Activated CD4-positive, alpha-beta T cell treated with anti-CD3 and anti-CD28 coated beads, Interleukin-2, amount 10 ng/mL, durations not matched to agents 24 days and 14 days (primary cell): ENCODE measurements at regions not wholly inside any gene's neighbourhood (a gene's known extent, or its start where the extent isn't known, plus 50 kb on each side); places are given as distances from the start of the nearest gene placed in this dataset.
"Not testable (repeated sequence)": the region's sequence is repeated elsewhere in the genome, so short reads cannot be mapped to it uniquely, and the experiment has no call there.

Experiments used
- DNase-seq: peaks from one replicate; pipeline ENCODE4 v3.0.0; 2022
- H3K27ac Mint-ChIP-seq: one replicate; pipeline ENCODE4 v1.8.0; 2022; ENCODE audit warnings: mild to moderate bottlenecking, mixed read lengths
- H3K27me3 Mint-ChIP-seq: one replicate; pipeline ENCODE4 v1.8.0; 2022; ENCODE audit warnings: mixed read lengths
- H3K36me3 Mint-ChIP-seq: one replicate; pipeline ENCODE4 v1.8.0; 2022; ENCODE audit warnings: low read depth, mild to moderate bottlenecking, mixed read lengths
- H3K4me1 Mint-ChIP-seq: one replicate; pipeline ENCODE4 v1.8.0; 2021; ENCODE audit warnings: mixed read lengths
- H3K4me3 Mint-ChIP-seq: one replicate; pipeline ENCODE4 v1.8.0; 2022; ENCODE audit warnings: mild to moderate bottlenecking, moderate library complexity, mixed read lengths
- H3K9me3 Mint-ChIP-seq: one replicate; pipeline ENCODE4 v1.8.0; 2021; ENCODE audit warnings: mixed read lengths
- intact Hi-C: fragments of 100-400 bp; cut with micrococcal nuclease; formaldehyde crosslinking; loops from one replicate; pipeline ENCODE4 v1.15.1; 2023

DNA sequence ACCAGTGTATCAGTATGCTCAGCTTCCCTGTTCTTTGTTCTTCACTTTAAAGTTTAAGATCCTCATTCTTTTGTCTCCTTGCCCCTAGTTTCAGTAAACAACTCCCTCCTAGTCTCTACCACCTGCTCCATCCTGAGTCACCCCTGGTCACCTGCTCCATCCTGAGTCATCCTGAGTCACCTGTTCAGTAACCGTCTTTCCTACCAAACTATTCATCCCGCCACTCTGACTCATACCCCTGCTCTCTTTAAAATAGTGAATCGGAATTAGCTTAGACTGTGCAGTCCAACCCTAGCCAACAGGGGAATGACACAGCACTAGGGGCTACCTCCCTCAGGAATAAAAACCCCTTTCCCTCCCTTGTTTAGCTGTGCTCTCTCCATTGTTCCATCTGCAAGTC, 888.1 kb upstream of the MDGA2 start:
- no peak overlapping the region for H3K27ac Mint-ChIP-seq
- no peaks in the 10 kb centered on the region for H3K4me1 Mint-ChIP-seq
- no peaks in the 10 kb centered on the region for H3K9me3 Mint-ChIP-seq
- H3K4me3 Mint-ChIP-seq = no peak overlapping the region
- H3K27me3 Mint-ChIP-seq = no peaks in the 10 kb centered on the region
- no peaks in the 10 kb centered on the region for H3K36me3 Mint-ChIP-seq
- DNase-seq = no peak
- intact Hi-C loops = no loop called here

DNA sequence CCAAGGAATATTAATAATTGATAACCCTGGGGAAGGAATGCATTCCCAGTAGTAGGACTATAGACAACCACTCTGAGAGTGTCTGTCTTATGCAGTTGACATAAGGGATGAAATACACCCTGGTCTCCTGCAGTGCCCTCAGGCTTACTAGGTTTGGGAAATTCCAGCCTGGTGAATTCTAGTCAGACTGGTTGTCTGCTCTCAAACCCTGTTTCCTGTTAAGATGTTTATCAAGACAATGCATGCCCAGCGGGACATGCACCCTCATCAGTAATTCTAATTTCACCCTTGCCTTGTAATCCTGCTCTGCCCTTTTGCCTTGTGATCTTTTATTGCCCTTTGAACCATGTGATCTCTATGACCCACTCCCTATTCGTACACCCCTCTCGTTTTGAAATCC, 886.0 kb upstream of the MDGA2 start:
- H3K4me1 Mint-ChIP-seq, DNase-seq, H3K9me3 Mint-ChIP-seq, H3K4me3 Mint-ChIP-seq, intact Hi-C loops, H3K27me3 Mint-ChIP-seq, H3K27ac Mint-ChIP-seq, H3K36me3 Mint-ChIP-seq: not testable (repeated sequence)

DNA sequence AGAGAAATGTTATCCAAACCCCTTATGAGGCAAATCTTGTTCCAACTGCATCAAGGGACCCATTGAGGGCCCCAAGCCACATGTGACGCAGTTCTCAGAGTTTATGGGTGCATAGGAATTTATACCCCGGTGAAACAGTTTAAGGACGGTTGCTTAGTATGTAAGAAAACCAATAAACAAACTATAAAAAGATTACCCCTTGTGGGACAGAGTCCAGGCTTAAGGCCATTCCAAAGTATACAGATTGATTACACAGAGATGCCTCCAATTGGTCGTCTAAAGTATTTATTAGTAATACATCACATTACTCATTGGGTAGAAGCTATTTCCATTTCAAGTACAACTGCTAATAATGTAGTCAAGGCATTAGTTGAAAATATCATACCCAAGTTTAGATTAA, 885.0 kb upstream of the MDGA2 start:
- H3K4me3 Mint-ChIP-seq = no peak overlapping the region
- no peaks in the 10 kb centered on the region for H3K9me3 Mint-ChIP-seq
- DNase-seq = no peak
- no peaks in the 10 kb centered on the region for H3K27me3 Mint-ChIP-seq
- no peaks in the 10 kb centered on the region for H3K36me3 Mint-ChIP-seq
- intact Hi-C loops = no loop called here
- H3K4me1 Mint-ChIP-seq = no peaks in the 10 kb centered on the region
- no peak overlapping the region for H3K27ac Mint-ChIP-seq

DNA sequence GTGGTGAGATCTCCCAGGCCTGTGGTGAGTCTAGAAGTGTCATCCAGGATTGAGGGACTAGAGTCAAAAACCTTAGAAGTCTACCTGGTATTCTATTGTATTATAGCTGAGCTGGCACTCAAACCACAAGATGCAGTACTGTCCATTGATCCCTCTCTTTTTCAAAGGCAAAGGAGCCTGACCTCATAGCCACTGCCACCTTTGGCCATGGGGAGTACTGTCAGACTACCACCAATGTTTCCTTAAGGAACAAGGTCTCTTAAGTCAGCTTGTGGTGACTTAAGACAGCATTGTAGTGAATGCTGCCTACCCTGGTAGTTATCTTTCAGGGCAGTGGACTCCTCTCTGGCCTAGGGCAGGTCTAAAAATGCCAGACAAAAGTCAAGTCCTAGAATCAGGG, 878.0 kb upstream of the MDGA2 start:
- no peak overlapping the region for H3K27ac Mint-ChIP-seq
- H3K4me3 Mint-ChIP-seq = no peak overlapping the region
- no peak for DNase-seq
- H3K36me3 Mint-ChIP-seq = no peaks in the 10 kb centered on the region
- H3K9me3 Mint-ChIP-seq = peaks cover 3% of the 10 kb centered on the region
- H3K4me1 Mint-ChIP-seq = no peaks in the 10 kb centered on the region
- intact Hi-C loops = no loop called here
- no peaks in the 10 kb centered on the region for H3K27me3 Mint-ChIP-seq

DNA sequence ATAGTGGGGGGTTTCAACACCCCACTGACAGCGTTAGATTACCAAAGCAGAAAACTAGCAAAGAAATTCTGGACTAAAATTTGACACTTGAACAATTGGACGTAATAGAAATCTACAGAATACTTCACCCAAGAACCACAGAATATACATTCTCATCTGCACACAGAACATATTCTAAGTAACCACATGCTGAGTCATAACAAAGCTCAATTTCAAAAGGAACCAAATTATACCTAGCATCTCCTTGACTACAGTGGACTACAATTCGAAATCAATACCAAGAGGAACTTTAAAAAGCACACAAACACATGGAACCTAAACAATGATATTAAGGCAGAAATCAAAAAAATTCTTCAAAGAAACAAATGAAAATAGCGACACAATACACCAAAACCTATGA, 871.6 kb upstream of the MDGA2 start:
- Mint-ChIP-seq H3K27me3 (no peaks in the 10 kb centered on the region), H3K4me1 (no peaks in the 10 kb centered on the region), H3K4me3 (no peak overlapping the region), H3K9me3 (peaks cover 14% of the 10 kb centered on the region), H3K27ac (no peak overlapping the region), H3K36me3 (no peaks in the 10 kb centered on the region)
- intact Hi-C loops = no loop called here
- DNase-seq = no peak

DNA sequence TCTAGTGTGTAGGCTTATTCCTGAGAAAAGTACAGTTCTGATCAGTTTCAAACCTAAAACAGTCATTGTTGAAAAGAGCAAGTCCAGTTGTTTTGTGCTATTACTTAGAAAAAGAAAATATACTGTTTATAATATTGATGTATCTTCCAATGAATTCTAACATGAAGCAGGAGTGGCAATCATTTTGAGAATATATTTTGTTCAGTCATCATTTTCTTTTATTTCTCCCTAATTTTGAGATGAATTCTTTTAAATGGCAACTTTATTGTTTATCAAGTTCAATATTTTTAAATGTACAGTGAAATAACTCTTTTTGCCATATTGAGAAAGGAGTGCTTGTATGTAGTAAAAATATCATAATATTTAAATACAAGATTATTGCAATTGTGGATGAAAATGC, 862.2 kb upstream of the MDGA2 start:
- DNase-seq = no peak
- Mint-ChIP-seq H3K27me3 (no peaks in the 10 kb centered on the region), H3K9me3 (no peaks in the 10 kb centered on the region), H3K4me3 (no peak overlapping the region), H3K27ac (no peak overlapping the region), H3K36me3 (no peaks in the 10 kb centered on the region), H3K4me1 (no peaks in the 10 kb centered on the region)
- intact Hi-C loops = no loop called here

DNA sequence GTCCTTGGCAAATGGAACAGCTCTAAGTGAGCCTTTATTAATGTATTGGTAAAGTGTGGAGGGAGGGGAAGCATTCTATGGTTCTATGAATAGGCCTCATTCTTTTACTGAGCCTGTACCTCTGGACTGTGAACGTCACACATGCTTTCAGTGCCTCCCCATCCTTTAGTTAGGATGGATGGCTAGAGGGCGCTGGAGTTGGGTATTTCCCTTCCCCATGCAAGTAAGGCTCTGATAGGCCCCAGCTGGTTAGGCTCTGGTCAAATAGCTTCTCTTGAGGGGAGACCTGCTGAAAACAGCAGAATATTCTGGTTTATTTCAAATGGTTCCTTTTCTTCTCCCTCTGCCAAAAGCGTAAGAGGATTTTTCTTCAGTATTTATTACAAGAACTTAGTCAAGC, 860.9 kb upstream of the MDGA2 start:
- H3K9me3 Mint-ChIP-seq = no peaks in the 10 kb centered on the region
- DNase-seq = no peak
- no peaks in the 10 kb centered on the region for H3K36me3 Mint-ChIP-seq
- H3K4me1 Mint-ChIP-seq = no peaks in the 10 kb centered on the region
- H3K27me3 Mint-ChIP-seq = no peaks in the 10 kb centered on the region
- intact Hi-C loops = no loop called here
- H3K4me3 Mint-ChIP-seq = no peak overlapping the region
- no peak overlapping the region for H3K27ac Mint-ChIP-seq

DNA sequence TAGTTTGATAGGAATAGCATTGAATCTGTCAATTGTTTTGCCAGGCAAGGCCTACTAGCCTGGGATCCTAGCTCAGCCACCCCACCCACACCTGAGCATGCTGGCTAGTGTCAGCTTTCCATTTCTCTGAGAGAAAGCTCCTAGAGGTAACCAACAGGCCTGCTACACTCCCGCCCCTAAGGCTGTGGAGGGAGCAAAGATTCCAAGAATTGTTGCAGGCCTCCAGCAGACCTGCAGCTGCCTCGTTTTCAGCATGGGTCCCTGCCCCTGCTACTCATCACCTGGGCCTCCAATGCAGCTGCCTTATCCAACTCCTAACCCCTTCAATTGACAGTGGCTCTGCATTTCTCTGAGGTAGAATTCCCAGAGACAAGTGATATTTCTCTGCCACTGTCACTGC, 852.4 kb upstream of the MDGA2 start:
- DNase-seq = no peak
- no peaks in the 10 kb centered on the region for H3K4me1 Mint-ChIP-seq
- H3K9me3 Mint-ChIP-seq = no peaks in the 10 kb centered on the region
- intact Hi-C loops = no loop called here
- no peak overlapping the region for H3K27ac Mint-ChIP-seq
- H3K4me3 Mint-ChIP-seq = no peak overlapping the region
- no peaks in the 10 kb centered on the region for H3K27me3 Mint-ChIP-seq
- H3K36me3 Mint-ChIP-seq = no peaks in the 10 kb centered on the region

DNA sequence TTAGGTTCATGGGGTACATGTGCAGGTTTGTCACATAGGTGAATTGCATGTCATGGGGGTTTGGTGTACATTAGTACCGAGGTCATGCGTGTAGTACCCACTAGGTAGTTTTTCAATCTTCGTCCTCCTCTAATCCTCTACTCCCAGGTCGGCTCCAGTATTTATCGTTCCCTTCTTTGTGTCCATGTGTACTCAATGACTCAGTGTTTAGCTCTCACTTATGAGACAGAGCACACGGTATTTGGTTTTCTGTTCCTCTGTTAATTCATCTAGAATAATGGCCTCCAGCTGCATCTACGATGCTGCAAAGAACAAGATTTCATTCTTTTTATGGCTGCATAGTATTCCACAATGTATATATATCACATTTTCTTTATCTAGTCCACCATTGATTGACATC, 850.9 kb upstream of the MDGA2 start:
- Mint-ChIP-seq H3K4me1 (no peaks in the 10 kb centered on the region), H3K36me3 (no peaks in the 10 kb centered on the region), H3K9me3 (no peaks in the 10 kb centered on the region), H3K27ac (no peak overlapping the region), H3K27me3 (no peaks in the 10 kb centered on the region), H3K4me3 (no peak overlapping the region)
- no peak for DNase-seq
- intact Hi-C loops = no loop called here

DNA sequence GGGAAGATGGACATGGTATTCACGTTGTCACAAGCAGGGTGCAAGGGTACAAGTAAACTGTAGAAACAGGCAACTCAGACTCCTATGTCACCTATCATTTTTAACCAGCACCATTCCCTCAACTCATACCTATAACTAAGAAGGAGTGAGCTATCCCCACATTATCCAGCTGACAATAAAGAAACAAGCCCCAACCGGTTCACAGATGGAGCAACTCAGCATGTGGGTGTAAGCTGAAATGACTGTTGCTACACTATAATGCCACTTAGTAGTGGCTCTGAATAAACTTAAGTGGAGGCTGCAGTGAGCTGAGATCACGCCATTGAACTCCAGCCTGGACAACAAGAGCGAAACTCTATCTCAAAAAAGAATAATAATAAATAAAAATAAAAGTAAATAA, 829.5 kb upstream of the MDGA2 start:
- Mint-ChIP-seq H3K27ac (no peak overlapping the region), H3K27me3 (no peaks in the 10 kb centered on the region), H3K36me3 (no peaks in the 10 kb centered on the region), H3K4me1 (no peaks in the 10 kb centered on the region), H3K9me3 (no peaks in the 10 kb centered on the region), H3K4me3 (no peak overlapping the region)
- intact Hi-C loops = no loop called here
- DNase-seq = no peak

DNA sequence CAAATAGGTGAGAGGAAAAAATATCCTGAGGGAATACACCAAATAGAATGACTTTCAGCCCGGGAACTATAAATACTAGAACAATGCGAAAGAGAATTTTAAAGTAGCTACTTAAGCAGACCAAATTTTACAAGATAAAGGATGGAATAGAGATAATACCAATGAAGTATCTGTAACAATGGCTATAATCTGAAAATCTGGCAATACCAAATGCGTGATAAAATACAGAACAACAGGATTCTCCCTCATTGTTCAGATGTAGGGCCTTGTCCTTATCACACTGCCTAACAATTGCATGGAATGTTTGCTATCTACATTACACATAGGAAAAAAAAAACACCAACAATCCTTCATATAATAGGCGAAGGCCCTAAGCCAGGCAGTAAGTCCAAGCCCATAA, 815.4 kb upstream of the MDGA2 start:
- intact Hi-C loops = no loop called here
- Mint-ChIP-seq H3K9me3 (peaks cover 7% of the 10 kb centered on the region), H3K27me3 (no peaks in the 10 kb centered on the region), H3K36me3 (no peaks in the 10 kb centered on the region), H3K4me1 (no peaks in the 10 kb centered on the region), H3K4me3 (no peak overlapping the region), H3K27ac (no peak overlapping the region)
- no peak for DNase-seq

DNA sequence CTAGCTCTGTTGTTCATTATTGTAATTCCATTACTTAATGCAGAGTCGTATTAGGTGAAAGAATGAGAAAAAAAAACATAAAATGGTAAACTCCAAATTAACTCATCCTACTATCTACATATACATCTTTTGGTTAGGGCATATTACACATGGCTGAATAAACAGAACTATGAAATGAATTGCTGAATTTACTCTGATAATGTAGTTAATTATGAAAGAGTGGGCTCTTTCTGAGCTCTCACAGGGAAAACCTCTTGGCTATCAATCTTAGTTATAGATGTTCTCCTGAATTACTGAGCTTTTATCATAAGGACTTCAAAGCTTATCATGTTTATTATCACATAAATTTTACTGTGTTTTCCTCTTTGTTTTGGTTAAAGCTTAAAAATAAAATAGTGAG, 798.5 kb upstream of the MDGA2 start:
- Mint-ChIP-seq H3K36me3 (no peaks in the 10 kb centered on the region), H3K9me3 (peaks cover 4% of the 10 kb centered on the region), H3K4me3 (no peak overlapping the region), H3K27me3 (no peaks in the 10 kb centered on the region), H3K27ac (no peak overlapping the region), H3K4me1 (no peaks in the 10 kb centered on the region)
- intact Hi-C loops = no loop called here
- DNase-seq = no peak

DNA sequence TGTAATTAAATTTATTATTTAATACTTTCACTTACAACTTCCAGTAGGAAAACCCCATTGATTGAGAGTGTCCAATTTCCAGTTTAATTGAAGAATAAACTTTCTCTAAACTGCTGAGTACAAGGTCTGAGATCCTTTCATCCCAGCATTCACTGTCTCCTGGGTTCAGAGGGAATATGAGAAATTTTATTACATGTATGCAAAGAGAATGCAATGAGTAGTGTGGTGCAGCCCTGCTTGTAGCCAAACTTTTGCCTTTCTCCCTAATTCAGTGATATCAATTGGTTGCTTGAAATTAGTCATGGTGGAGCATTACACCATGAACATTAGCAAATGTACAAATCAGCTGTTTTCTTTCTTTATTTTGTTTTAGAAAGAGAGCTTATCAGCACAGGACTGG, 780.6 kb upstream of the MDGA2 start:
- Mint-ChIP-seq H3K4me1 (no peaks in the 10 kb centered on the region), H3K4me3 (no peak overlapping the region), H3K27me3 (no peaks in the 10 kb centered on the region), H3K36me3 (no peaks in the 10 kb centered on the region), H3K27ac (no peak overlapping the region), H3K9me3 (no peaks in the 10 kb centered on the region)
- intact Hi-C loops = no loop called here
- DNase-seq = no peak

DNA sequence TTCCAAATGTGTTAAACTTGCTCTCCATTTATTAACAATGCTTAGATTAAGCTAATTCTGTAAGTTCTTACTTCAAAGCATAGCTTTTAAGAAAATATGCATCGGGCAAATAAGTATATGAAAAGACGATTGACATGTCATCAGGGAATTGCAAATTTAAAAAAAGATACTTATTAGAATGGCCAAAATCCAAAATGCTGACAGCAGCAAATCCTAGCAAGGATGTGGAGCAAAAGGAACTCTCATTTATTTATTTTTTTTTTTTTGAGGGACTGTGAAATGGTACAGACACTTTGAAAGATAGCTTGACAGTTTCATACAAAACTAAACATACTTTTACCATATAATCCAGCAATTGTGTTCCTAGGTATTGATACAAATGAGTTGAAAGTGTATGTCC, 779.5 kb upstream of the MDGA2 start:
- Mint-ChIP-seq H3K4me3 (no peak overlapping the region), H3K9me3 (no peaks in the 10 kb centered on the region)
- no peak for DNase-seq

DNA sequence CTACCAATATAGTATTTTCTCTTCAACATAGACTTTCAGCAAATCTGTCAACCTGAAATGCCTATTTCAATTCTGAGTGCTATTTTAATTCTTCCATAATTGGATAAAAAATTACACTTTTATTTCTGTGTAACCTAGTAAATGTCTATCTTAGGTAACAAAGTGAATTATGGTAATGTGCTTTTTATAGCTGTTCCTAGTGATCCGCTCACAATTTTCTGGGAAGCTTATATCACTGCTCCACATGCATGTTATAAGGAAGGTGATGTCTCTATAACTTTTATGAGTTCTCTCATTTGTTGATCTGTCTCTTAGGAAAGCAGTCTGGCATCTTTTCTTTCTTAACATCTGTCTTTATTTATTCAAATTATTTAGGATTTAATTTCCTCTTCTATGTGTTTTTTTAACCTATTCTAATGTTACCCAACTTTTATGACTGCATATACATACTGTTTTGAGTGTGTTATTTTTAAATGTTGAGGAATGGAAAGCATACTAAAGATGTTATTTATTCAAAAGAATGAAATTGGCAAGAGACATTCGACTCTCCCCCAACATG, 777.1 kb upstream of the MDGA2 start:
- Mint-ChIP-seq H3K9me3 (no peaks in the 10 kb centered on the region), H3K27ac (no peak overlapping the region), H3K4me3 (no peak overlapping the region), H3K27me3 (no peaks in the 10 kb centered on the region), H3K36me3 (no peaks in the 10 kb centered on the region), H3K4me1 (no peaks in the 10 kb centered on the region)
- no peak for DNase-seq
- intact Hi-C loops = no loop called here

More for the DNA sequence above, 779.5 kb upstream of the MDGA2 start:
- H3K4me1 Mint-ChIP-seq = no peaks in the 10 kb centered on the region
- no peaks in the 10 kb centered on the region for H3K36me3 Mint-ChIP-seq
- H3K27ac Mint-ChIP-seq = no peak overlapping the region
- no peaks in the 10 kb centered on the region for H3K27me3 Mint-ChIP-seq
- intact Hi-C loops = no loop called here
